Vagina (tissue), 2 donors: ENCODE measurements at regions not wholly inside any gene's neighbourhood (a gene's known extent, or its start where the extent isn't known, plus 50 kb on each side); places are given as distances from the start of the nearest gene placed in this dataset.

Experiments used
- POLR2A ChIP-seq, 2 donors: fragments of 450-650 bp; IDR thresholded peaks; one replicate each; pipeline ENCODE4 v1.6.1; 2017; ENCODE audit warnings: antibody characterized with exemption in 2 of 2, mild to moderate bottlenecking in 2 of 2, moderate library complexity in 2 of 2
- TF ChIP-seq, protein P1 (sequence below), 3 experiments: fragments of 450-650 bp in 2 of 3; fragments of 200-600 bp in 1 of 3; sonication (generic) in 1 of 3; IDR thresholded peaks; one replicate each; pipeline ENCODE4 v1.5.1; 2017 to 2019; ENCODE audit warnings: antibody characterized with exemption in 3 of 3, mild to moderate bottlenecking in 2 of 3, moderate library complexity in 2 of 3

DNA sequence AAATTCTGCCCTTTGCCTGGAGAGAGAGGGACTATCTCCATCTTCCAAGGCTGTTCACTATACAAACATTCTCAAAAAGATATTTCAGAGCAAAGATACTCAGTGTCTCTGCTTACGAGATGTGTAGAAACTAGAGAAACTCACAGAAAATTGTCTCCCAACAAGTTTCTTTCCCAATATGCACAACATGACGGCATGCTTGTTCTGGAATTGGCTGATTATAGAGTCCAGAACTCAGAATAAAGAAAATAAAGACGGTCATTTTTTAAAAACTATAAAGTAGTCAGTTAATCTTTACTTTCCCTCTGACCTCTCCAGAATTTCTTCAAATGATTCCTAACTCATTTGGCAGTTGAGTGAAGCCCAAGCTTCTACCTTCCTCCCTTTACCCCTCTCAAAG is 285.5 kb upstream of the KLF3 start:
- TF ChIP-seq, protein P1, sequence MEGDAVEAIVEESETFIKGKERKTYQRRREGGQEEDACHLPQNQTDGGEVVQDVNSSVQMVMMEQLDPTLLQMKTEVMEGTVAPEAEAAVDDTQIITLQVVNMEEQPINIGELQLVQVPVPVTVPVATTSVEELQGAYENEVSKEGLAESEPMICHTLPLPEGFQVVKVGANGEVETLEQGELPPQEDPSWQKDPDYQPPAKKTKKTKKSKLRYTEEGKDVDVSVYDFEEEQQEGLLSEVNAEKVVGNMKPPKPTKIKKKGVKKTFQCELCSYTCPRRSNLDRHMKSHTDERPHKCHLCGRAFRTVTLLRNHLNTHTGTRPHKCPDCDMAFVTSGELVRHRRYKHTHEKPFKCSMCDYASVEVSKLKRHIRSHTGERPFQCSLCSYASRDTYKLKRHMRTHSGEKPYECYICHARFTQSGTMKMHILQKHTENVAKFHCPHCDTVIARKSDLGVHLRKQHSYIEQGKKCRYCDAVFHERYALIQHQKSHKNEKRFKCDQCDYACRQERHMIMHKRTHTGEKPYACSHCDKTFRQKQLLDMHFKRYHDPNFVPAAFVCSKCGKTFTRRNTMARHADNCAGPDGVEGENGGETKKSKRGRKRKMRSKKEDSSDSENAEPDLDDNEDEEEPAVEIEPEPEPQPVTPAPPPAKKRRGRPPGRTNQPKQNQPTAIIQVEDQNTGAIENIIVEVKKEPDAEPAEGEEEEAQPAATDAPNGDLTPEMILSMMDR (IDR thresholded peaks at IDR 0.05), result no peak
- no peak for TF ChIP-seq POLR2A (IDR thresholded peaks at IDR 0.05)
